ENCODE measurements at regions not wholly inside any gene's neighbourhood (a gene's known extent, or its start where the extent isn't known, plus 50 kb on each side); places are given as distances from the start of the nearest gene placed in this dataset.
"Not testable (repeated sequence)": the region's sequence is repeated elsewhere in the genome, so short reads cannot be mapped to it uniquely, and the experiment has no call there.

- peak; percentile 2 for DNase-seq
Observed at GRCh38 chr3:84275532-84275931, 683.3 kb upstream of the CADM2 start.

GRCh38 chr3:84277562-84278224, 681.1 kb upstream of the CADM2 start:
- DNase-seq = no peak

- no peak for DNase-seq
Observed at GRCh38 chr3:84292128-84292527, 666.7 kb upstream of the CADM2 start.

- no peak for DNase-seq
Observed at GRCh38 chr3:84299329-84299728, 659.5 kb upstream of the CADM2 start.

GRCh38 chr3:84304214-84304613, 654.6 kb upstream of the CADM2 start:
- no peak for DNase-seq

- DNase-seq = no peak
Observed at GRCh38 chr3:84307339-84307738, 651.5 kb upstream of the CADM2 start.

- DNase-seq = no peak
Observed at GRCh38 chr3:84308379-84308778, 650.4 kb upstream of the CADM2 start.

- DNase-seq = no peak
Observed at GRCh38 chr3:84318273-84318809, 640.4 kb upstream of the CADM2 start.

GRCh38 chr3:84365563-84366278, 593.1 kb upstream of the CADM2 start:
- DNase-seq = not testable (repeated sequence)

All from midbrain (tissue), 1 donor.